Suppressor macrophage treated with lipopolysaccharide for 4 hours (primary cell): ENCODE measurements at regions not wholly inside any gene's neighbourhood (a gene's known extent, or its start where the extent isn't known, plus 50 kb on each side); places are given as distances from the start of the nearest gene placed in this dataset.
"Not testable (repeated sequence)": the region's sequence is repeated elsewhere in the genome, so short reads cannot be mapped to it uniquely, and the experiment has no call there.

Source experiments
- DNase-seq: peaks from one replicate; pipeline ENCODE4 v3.0.0-alpha.2; 2020

DNA sequence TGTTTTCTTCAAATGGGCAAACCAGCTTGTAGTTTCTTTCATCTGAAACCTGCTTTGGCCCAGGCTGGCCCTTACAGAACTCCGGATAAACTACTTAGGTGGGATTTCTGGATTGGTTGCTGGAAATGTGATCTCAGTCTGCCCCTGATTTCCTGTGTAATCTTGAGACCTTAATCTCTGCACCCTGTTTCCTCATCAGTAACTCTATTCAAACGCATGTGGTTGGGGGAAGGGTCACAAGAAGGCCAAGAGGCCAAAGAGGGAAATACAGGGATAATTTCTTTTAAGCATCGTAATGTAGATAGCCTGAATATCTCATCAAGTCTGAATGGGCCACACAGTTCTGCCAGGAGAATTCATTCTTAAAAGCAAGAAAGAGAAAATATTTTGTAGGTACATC is 483.6 kb downstream of the LTN1 start:
- no peak for DNase-seq

DNA sequence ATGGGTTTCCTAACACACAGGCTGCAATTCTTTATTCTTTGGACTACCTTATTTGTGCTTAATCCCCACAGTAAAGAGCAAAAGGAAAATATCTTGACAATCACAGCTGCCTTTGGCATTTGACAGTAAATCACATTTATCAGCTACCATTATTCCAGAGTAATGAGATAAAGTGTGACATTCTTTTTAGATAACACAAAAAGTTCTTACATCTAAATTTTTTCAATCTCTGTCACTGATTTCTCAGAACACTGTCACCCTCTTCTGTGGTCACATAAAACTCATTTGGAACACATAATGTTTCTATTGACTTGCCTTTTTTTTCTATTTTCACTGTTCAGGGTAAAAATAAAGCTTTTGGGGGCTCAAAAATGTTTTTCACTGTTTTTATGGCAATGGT is 484.6 kb downstream of the LTN1 start:
- DNase-seq = no peak

DNA sequence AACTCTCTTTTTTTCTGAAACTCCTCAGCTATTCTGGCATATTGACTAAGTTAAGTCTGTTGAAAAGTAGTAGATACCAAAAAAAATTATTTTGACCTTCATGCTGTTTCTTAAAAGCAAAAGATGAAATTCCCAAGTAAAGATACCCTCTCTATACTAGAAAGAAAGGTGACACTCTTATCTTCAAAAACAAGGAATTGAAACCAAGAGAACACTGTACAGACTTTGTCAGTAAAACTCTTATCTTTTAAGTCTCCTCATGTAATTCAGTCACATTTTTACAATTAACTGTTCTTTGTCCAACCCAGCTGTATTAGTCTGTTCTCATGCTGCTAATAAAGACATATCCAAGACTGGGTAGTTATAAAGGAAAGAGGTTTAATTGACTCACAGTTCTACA is 496.2 kb downstream of the LTN1 start:
- DNase-seq = no peak

DNA sequence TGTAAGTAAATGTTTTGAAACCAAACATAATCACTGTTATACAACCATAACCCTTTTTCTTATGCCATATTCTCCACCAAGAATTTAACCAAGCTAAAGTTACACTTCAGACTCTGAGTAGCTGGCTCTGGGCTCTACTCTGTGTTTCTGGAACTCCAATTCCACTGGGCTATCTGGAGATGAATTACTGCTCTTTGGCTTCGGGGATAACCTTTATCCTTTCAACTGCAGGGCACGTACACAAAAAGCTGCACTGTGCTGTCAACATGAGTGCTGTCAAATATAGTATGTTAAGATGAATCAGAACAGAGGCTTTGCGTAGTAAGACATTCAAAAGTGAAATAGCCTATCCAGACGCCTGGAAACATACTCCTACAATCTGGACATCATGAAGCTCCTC is 500.6 kb downstream of the LTN1 start:
- no peak for DNase-seq

DNA sequence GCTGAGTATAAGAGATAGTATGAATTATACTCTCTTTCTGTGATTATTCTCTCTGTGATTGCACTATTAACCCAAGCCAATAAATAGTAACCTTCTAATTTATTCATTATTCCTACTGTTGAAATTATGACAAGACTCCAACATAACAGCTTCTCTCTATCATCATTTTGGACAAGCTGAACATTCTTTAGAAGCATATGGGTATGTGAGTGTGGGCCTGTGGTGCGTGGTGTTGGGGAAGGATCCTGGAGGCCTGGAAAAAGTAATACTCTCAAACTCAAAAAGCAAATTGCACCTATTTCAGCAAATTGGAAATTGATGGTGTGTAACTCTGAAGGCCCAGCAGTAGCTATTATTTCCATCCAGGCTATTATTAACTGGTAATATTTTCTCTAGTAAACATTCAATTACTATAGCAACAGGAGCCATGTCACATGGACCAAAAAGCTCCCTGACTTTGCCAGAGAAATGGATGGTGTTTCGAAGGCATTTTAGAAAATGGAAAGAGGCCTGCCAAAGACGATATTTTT is 502.8 kb downstream of the LTN1 start:
- DNase-seq = no peak

DNA sequence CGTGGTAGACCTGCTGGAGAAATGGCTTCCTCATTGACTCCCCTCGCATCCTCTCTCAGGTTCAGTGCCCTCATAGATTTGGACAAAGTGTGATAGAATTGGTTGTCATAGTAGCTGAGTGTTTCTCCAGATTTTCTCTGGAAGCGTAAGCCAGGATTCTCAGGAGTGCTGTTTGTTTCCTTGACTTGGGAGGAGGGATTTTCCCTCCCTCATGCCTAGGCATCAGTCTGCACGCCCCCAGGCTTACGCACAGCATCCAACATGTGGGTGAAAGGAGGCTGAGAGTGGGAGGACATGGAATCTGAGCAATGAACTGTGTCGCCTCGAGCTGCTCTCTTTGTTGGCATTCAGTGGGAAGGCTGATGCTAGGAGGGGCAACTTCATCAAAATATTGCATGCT is 503.5 kb downstream of the LTN1 start:
- DNase-seq = no peak

DNA sequence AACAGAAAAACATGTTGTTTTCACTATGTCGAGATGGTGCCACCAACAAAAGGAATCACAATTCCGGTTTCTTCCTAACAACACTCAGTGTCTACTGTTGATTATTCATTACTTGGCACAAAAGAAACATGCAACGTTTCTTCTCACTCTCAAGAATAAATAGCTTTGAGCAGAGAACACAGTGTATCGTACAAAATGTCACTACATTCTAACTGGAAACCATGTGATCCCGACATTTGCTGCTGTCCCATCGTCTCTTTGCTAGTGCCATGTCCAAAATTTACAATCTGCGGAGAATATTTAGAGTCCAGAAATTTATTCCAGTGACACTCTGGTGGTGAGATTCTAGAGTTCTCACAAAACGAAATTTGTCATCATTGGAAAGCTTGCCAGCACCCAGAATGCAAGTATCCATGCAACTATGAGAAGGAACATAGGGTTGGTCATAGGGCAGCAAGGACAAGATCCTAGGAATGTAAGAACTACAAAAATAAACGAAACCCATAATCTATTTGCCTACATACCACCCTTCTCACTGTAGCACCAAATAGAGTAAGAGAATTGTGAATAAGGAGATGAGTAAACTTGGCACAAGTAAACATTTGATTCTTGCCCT is 505.1 kb downstream of the LTN1 start:
- no peak for DNase-seq

DNA sequence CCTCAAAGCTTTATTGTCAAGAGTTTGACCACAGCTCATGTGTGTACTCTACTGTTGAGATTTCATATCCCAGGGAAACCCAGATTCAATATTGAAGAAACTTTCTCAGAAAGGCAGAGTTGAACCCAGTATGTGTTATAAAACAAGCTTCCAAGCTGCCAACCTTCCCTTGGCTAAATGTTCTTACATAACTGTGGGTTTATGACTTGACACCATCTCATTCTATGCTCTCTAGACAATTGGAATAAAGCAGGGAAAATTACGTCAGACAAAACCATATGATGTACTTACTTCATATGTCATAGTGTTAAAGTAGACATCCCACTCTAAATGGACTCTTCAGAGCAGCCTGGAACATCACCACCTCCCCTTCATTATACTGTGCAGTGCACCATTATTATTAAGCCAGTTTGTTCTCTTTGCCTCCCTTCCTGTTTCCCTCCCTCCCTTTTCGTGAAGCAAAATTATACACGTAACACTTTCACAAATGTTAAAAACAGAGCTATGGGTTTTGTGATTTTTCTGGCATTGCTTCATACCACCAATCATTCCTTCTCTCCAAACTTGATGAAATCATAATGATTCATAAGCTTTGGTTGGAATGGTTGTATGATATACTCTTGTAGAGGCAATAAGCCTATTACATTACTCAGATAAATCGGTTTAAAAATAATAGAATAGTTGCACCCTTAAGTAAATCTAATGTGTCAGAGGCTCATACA is 507.2 kb downstream of the LTN1 start:
- no peak for DNase-seq

DNA sequence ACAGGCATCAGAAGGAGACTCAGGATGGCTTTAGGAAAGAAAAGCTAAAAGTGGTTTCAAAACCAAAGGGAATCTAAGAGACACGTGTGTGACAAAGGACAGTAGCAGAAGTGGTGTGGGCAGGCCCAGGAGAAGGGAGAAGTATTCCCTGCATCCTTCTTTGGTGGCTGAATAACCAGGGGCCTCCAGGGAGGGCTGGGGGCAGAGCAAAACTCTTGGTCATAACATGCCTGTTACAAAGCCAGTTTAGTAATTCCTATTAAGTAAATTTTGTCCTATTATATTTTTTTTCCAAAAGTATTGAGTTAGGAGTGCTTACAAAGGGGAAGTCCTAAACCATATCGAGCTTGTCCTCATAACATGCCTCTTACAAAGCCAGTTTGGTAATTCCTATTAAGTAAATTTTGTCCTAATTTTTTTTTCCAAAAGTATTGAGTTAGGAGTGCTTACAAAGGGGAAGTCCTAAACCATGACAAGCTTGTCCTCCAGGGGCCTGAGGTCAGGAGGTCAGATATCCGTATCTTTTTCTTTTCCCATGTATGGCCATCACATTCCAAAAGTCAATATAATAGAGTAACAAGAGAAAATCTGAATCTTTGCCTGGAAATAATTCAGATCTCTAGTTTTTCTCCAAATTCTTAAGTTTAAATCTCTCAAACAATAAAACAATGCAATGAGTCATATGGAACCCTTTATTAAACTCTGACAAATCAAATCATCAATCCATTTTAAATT is 509.2 kb downstream of the LTN1 start:
- no peak for DNase-seq

DNA sequence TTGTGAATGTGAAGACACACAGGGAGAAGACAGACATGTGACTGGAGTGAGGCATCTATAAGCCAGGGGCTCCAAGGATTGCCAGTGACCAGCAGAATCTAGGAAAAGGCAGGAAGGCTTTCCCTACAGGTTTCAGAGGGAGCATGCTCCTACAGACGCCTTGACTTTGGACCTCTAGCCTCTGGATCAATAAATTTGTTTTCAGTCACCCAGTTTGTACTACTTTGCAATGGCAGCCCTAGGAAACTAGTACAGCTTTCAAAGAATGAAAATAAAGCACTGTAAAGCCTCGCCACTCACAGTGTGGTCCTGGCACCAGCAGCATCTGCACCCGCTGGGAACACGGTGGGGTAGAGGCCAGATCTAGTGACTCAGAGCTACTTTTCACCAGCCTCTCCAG is 510.0 kb downstream of the LTN1 start:
- no peak for DNase-seq

DNA sequence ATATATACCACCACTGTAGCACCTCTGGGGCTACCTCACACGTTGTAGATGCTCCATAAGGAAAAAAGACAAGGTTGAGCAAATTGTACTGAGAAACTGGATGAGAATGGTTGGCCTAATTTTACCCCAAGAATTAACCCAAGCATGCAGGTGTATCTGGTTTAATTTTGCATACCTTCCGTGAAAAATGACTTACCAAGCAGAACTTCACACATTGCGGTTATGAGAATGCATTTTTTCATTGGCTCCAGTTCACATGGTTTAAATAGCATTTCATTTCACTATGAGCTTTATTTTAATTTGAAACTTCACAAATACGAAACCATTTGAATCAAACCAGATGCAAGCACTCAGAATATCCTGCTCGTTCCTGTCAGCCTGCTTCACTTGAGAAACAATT is 512.2 kb downstream of the LTN1 start:
- no peak for DNase-seq

DNA sequence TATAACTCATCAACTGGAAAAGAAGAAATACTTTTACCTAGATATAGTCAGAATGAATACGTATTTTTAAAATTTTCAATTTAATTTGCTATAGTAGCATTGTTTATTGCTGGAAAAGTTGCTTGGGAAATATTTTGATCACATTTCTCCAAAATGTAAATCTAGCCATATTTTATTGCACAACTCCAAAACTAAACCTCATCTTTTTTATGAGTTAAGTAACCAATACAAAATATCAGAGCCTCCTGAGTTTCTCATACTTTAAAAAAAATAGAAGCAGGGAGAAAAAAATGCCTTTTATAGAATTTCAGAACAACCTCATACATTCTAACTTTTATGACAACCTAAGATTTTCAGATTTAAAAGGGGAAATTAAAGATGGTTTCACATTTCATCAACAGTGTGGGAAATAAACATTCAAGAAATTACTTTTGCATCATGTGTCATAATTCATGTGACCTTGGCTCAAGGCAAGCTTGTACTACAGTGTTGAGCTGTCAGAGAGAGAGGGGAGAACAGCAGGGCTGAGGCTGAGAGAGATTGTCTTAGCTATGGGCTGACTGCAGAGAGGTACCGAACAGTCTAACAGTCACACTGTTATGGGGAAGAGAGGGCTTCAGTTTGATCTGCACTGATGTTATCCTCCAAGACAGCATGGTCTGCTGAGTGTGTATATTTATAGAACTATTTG is 519.0 kb downstream of the LTN1 start:
- peak; percentile 15 for DNase-seq

DNA sequence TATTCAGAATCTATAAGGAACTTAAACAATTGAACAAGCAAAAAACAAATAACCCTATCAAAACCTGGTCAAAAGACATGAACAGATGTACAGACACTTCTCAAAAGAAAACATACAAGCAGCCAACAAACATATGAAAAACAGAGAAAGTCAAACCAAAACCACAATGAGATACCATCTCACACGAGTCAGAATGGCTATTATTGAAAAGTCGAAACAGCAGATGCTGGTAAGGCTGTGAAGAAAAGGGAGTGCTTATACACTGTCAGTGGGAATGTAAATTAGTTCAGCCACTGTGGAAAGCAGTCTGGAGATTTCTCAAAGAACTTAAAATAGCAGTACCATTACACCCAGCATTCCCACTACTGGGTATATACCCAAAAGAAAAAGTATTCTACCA is 520.1 kb downstream of the LTN1 start:
- DNase-seq = not testable (repeated sequence)

DNA sequence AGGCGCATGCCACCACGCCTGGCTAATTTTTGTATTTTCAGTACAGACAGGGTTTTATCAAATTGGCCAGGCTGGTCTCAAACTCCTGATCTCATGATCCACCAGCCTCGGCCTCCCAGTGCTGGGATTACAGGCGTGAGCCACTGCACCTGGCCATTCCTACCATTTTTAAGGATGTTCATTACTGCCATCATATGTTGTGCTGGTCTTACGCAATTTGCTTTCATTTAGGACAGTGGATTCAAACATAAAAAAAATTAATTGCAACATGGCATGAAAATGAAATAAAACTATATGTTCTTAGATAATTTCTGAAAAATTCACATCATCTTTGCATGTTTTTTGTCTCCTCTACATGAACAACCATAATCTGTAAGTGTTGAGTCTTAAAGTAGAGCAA is 527.7 kb downstream of the LTN1 start:
- DNase-seq = no peak

DNA sequence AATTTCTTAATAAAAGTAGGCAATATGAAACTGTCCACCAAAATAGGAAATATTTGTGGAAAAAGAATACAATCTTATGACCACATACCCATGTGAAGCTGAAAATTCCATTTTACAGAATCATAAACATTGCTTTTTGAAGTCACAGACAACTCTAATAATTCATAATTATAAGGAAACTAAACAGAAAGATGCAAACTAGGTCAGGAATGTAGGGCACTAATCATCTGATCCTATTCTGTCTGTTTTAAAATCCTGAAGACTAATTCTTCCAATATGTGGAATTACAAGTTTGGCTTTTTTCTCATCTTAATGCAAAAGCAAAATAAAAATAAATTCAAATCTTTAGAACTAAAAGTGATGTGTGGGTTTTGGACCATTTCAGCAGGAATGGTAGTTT is 528.6 kb downstream of the LTN1 start:
- no peak for DNase-seq

DNA sequence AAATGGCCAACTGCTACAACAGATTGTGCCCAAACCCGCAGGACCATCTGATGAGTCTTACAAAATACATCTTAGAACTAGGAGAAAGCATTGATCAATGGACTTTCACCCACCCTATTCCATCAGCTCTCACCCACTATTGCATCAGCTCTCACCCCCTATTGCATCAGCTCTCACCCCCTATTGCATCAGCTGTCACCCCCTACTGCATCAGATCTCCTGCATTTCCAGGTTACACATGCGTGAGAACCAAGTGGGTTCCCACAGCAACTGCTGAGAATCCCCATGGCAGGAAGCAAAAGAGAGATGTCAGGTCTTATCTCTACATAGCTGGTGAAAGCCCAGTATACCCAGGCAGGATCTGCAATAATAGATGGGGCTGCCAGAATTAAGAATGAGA is 533.5 kb downstream of the LTN1 start:
- no peak for DNase-seq

DNA sequence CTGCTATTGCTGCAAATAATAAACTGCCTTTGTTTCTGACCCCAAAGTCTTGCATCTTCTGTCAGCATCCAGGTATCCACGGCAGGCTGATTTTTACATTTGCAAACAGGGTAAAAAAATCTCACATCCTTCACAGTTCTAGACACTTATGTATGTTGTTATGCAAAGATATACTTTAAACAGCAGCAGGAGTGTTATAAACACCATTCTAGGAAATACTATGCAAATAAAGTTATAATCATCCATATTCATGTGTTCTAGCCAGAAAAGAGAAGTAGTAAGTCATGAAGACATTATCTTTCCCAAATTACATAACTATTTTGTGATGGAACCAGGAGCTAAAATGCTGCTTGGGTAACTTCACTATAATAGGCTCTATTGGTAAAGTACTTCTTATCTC is 534.2 kb downstream of the LTN1 start:
- no peak for DNase-seq

DNA sequence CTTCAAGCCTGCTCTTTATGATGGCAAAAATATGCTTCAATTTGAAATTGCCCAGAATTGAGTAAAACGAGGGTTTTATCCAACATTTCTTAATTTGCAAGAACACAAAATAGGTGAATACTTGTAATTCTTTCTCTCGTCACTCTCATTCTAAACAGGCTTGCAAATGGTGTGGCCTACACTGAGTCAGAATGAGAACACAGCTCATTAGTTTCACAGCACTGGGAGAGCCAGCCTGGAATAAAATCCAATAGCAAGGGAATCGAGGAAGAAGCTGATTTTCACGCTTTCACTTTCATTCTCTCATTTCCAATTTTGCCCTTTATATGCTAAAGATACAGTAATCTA is 537.5 kb downstream of the LTN1 start:
- DNase-seq = no peak

DNA sequence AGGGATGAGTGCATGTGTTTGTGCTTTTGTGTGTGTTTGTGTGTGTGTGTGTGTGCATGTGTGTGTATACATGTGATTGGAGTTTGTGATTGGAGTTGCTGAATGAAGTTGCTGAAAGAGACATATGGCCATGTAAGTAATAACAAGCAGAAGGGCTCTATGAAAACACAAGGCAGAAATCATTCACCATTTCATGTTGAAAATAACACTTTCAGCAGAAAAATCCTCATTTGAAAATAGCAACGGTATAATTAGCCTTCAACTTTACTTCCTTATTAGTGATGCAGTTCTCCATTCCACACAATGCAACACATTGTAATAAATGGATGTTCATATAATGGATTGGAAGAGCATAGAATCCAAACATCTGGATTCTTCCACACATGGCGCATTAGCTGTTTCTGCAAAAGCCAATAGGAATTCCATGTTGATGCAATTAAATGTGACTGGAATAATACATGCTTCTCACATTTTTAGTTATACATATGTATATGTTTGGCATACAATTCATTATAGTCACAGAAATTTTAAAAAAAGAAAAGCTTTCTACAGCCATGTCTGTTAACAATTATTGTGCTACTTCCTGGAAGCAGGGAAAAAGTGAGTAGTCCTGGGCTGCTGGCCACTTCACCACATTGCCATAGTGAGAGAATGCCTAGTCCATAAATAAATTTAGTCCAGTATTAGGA is 538.0 kb downstream of the LTN1 start:
- no peak for DNase-seq

DNA sequence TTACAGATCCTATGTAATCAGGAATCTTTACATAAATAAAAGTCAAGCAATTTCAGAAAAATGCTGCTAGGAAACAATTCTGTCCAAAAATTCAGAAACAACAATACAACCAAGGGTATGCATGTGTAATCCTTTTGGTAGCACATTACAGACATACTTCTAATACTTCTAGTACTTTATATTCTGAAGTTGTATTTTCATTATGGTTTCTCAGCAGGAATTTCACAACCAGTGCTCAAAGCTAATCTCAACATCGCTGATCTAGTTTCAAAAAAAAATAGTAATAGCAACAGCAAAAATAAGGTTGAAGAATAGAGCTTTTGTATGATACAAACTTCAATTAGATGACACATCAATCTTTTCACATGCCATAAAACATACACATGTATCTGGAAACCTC is 545.2 kb downstream of the LTN1 start:
- DNase-seq = no peak

DNA sequence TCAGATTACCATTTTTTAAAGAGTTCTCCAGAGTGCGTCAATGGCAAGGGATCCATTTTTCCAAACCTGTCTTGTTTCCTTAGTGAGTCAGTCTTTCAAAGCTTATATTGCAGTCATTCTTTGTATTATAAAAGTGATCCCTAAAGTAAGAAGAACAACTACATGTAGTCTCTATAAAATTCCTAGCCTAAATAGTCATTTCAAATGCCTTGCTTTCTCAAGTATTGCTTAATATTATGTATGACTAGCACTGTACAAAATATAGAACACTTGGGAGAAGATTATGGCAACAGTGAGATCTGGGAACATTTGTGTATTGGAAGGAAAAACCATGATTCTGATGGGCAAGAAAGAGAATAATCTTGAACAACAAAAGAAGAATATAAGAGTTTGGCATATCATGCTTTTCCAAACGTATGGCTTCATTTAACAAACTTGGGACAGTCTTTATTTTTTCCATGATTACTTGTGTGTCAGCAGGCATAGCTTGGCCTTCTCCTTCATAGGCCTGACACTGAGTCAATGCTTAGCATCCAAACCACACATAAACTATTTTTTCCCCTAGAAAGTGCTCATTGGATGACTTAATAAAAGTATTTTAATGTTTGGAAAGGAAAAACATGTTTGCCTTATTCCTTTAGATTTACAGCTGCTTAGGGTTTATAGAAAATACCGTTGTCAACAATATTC is 547.4 kb downstream of the LTN1 start:
- DNase-seq = no peak

DNA sequence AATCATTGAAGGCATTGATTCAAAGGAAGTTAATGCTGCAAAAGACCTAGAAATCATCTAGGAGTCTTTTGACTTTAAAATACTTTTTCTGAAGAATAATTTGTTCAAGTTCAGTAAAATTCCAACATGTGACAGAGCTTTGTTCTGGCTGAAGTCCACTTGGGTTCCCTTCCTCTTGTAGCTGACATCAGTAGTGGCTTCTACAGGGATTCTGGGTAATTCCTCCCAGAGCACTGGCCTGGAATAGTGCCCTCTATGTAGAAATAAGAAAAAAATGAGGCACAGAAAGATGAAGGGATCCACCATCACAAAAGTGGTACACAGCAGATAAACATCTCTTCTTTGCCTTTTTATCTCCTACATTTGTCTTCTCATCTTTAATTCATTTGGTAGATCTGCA is 548.1 kb downstream of the LTN1 start:
- no peak for DNase-seq
